ENCODE measurements at regions not wholly inside any gene's neighbourhood (a gene's known extent, or its start where the extent isn't known, plus 50 kb on each side); places are given as distances from the start of the nearest gene placed in this dataset.

GRCh38 chr17:68790931-68791330 is 164.3 kb downstream of the ABCA8 start:
- Mint-ChIP-seq H3K27ac (ENCODE audit: low read depth) (no peak overlapping the region), H3K4me1 (peaks cover 10% of the 10 kb centered on the region)

GRCh38 chr17:68790492-68790891 is 164.7 kb downstream of the ABCA8 start:
- DNase-seq (ENCODE audit: low spot score in 2 of 2) (no peak), ATAC-seq (replicated peaks; ENCODE audit: extremely low read depth, poor library complexity, severe bottlenecking) (no peak)
- Mint-ChIP-seq H3K27ac (ENCODE audit: low read depth) (no peak overlapping the region), H3K9me3 (no peaks in the 10 kb centered on the region), H3K4me3 (no peak overlapping the region), H3K27me3 (peaks cover 68% of the 10 kb centered on the region), H3K4me1 (peaks cover 10% of the 10 kb centered on the region), H3K36me3 (ENCODE audit: insufficient read depth) (no peaks in the 10 kb centered on the region)

More at GRCh38 chr17:68790931-68791330, 164.3 kb downstream of the ABCA8 start:
- DNase-seq (ENCODE audit: low spot score in 2 of 2): no peak
- ATAC-seq (replicated peaks; ENCODE audit: extremely low read depth, poor library complexity, severe bottlenecking): no peak
- no peaks in the 10 kb centered on the region for H3K9me3 Mint-ChIP-seq
- no peak overlapping the region for H3K4me3 Mint-ChIP-seq
- peaks cover 68% of the 10 kb centered on the region for H3K27me3 Mint-ChIP-seq
- no peaks in the 10 kb centered on the region for H3K36me3 Mint-ChIP-seq (ENCODE audit: insufficient read depth)

- DNase-seq (ENCODE audit: low spot score in 2 of 2): no peak
- Mint-ChIP-seq H3K4me1 (no peaks in the 10 kb centered on the region), H3K27ac (ENCODE audit: low read depth) (no peak overlapping the region), H3K9me3 (no peaks in the 10 kb centered on the region), H3K27me3 (peaks cover 64% of the 10 kb centered on the region), H3K36me3 (ENCODE audit: insufficient read depth) (no peaks in the 10 kb centered on the region), H3K4me3 (no peak overlapping the region)
- no peak for ATAC-seq (replicated peaks; ENCODE audit: extremely low read depth, poor library complexity, severe bottlenecking)
These were observed 165.8 kb downstream of the ABCA8 start for GRCh38 chr17:68789203-68789962.

GRCh38 chr17:68785565-68786486 is 169.4 kb downstream of the ABCA8 start:
- Mint-ChIP-seq H3K9me3 (no peaks in the 10 kb centered on the region), H3K4me3 (no peak overlapping the region), H3K4me1 (no peaks in the 10 kb centered on the region), H3K27ac (ENCODE audit: low read depth) (no peak overlapping the region), H3K27me3 (peaks cover 71% of the 10 kb centered on the region), H3K36me3 (ENCODE audit: insufficient read depth) (no peaks in the 10 kb centered on the region)
- DNase-seq (ENCODE audit: low spot score in 2 of 2) (no peak), ATAC-seq (replicated peaks; ENCODE audit: extremely low read depth, poor library complexity, severe bottlenecking) (no peak)

GRCh38 chr17:68784431-68784830 is 170.8 kb downstream of the ABCA8 start:
- DNase-seq (ENCODE audit: low spot score in 2 of 2) (no peak), ATAC-seq (replicated peaks; ENCODE audit: extremely low read depth, poor library complexity, severe bottlenecking) (no peak)
- H3K4me3 Mint-ChIP-seq: no peak overlapping the region
- H3K36me3 Mint-ChIP-seq (ENCODE audit: insufficient read depth): no peaks in the 10 kb centered on the region
- H3K27ac Mint-ChIP-seq (ENCODE audit: low read depth): no peak overlapping the region
- H3K9me3 Mint-ChIP-seq: no peaks in the 10 kb centered on the region
- H3K27me3 Mint-ChIP-seq: peaks cover 67% of the 10 kb centered on the region
- no peaks in the 10 kb centered on the region for H3K4me1 Mint-ChIP-seq

GRCh38 chr17:68783861-68784260 is 171.3 kb downstream of the ABCA8 start:
- Mint-ChIP-seq H3K27ac (ENCODE audit: low read depth) (no peak overlapping the region), H3K27me3 (peaks cover 67% of the 10 kb centered on the region), H3K36me3 (ENCODE audit: insufficient read depth) (no peaks in the 10 kb centered on the region), H3K9me3 (no peaks in the 10 kb centered on the region), H3K4me3 (no peak overlapping the region), H3K4me1 (no peaks in the 10 kb centered on the region)
- ATAC-seq (replicated peaks; ENCODE audit: extremely low read depth, poor library complexity, severe bottlenecking) (no peak), DNase-seq (ENCODE audit: low spot score in 2 of 2) (no peak)

- no peaks in the 10 kb centered on the region for H3K9me3 Mint-ChIP-seq
- H3K4me3 Mint-ChIP-seq: no peak overlapping the region
- no peak for DNase-seq (ENCODE audit: low spot score in 2 of 2)
- H3K27me3 Mint-ChIP-seq: peaks cover 68% of the 10 kb centered on the region
- no peaks in the 10 kb centered on the region for H3K4me1 Mint-ChIP-seq
- H3K36me3 Mint-ChIP-seq (ENCODE audit: insufficient read depth): no peaks in the 10 kb centered on the region
- H3K27ac Mint-ChIP-seq (ENCODE audit: low read depth): no peak overlapping the region
- no peak for ATAC-seq (replicated peaks; ENCODE audit: extremely low read depth, poor library complexity, severe bottlenecking)
These were observed 172.4 kb downstream of the ABCA8 start for GRCh38 chr17:68782789-68783188.

GRCh38 chr17:68780596-68780995 is 174.6 kb downstream of the ABCA8 start:
- H3K4me3 Mint-ChIP-seq: no peak overlapping the region
- ATAC-seq (replicated peaks; ENCODE audit: extremely low read depth, poor library complexity, severe bottlenecking) (no peak), DNase-seq (ENCODE audit: low spot score in 2 of 2) (no peak)
- no peaks in the 10 kb centered on the region for H3K4me1 Mint-ChIP-seq
- H3K36me3 Mint-ChIP-seq (ENCODE audit: insufficient read depth): no peaks in the 10 kb centered on the region
- H3K27me3 Mint-ChIP-seq: peaks cover 51% of the 10 kb centered on the region
- H3K9me3 Mint-ChIP-seq: no peaks in the 10 kb centered on the region
- H3K27ac Mint-ChIP-seq (ENCODE audit: low read depth): no peak overlapping the region

- H3K27ac Mint-ChIP-seq (ENCODE audit: low read depth): no peak overlapping the region
- no peak for ATAC-seq (replicated peaks; ENCODE audit: extremely low read depth, poor library complexity, severe bottlenecking)
- no peaks in the 10 kb centered on the region for H3K9me3 Mint-ChIP-seq
- DNase-seq (ENCODE audit: low spot score in 2 of 2): no peak
- H3K36me3 Mint-ChIP-seq (ENCODE audit: insufficient read depth): no peaks in the 10 kb centered on the region
- H3K4me1 Mint-ChIP-seq: no peaks in the 10 kb centered on the region
- H3K27me3 Mint-ChIP-seq: peaks cover 47% of the 10 kb centered on the region
- H3K4me3 Mint-ChIP-seq: no peak overlapping the region
These were observed 176.5 kb downstream of the ABCA8 start for GRCh38 chr17:68778726-68779125.

- no peaks in the 10 kb centered on the region for H3K36me3 Mint-ChIP-seq (ENCODE audit: insufficient read depth)
- no peak overlapping the region for H3K4me3 Mint-ChIP-seq
- no peaks in the 10 kb centered on the region for H3K9me3 Mint-ChIP-seq
- peaks cover 53% of the 10 kb centered on the region for H3K27me3 Mint-ChIP-seq
- DNase-seq (ENCODE audit: low spot score in 2 of 2) (no peak), ATAC-seq (replicated peaks; ENCODE audit: extremely low read depth, poor library complexity, severe bottlenecking) (no peak)
- no peaks in the 10 kb centered on the region for H3K4me1 Mint-ChIP-seq
- no peak overlapping the region for H3K27ac Mint-ChIP-seq (ENCODE audit: low read depth)
These were observed 176.9 kb upstream of the FAM20A start for GRCh38 chr17:68777856-68778694.

GRCh38 chr17:68777243-68777855 is 176.2 kb upstream of the FAM20A start:
- DNase-seq (ENCODE audit: low spot score in 2 of 2): no peak
- Mint-ChIP-seq H3K27me3 (peaks cover 45% of the 10 kb centered on the region), H3K4me1 (no peaks in the 10 kb centered on the region), H3K9me3 (no peaks in the 10 kb centered on the region), H3K27ac (ENCODE audit: low read depth) (no peak overlapping the region), H3K36me3 (ENCODE audit: insufficient read depth) (no peaks in the 10 kb centered on the region), H3K4me3 (no peak overlapping the region)
- ATAC-seq (replicated peaks; ENCODE audit: extremely low read depth, poor library complexity, severe bottlenecking): no peak

GRCh38 chr17:68776451-68776850 is 175.3 kb upstream of the FAM20A start:
- Mint-ChIP-seq H3K9me3 (no peaks in the 10 kb centered on the region), H3K4me1 (peaks cover 5% of the 10 kb centered on the region), H3K4me3 (no peak overlapping the region), H3K36me3 (ENCODE audit: insufficient read depth) (no peaks in the 10 kb centered on the region), H3K27me3 (peaks cover 38% of the 10 kb centered on the region), H3K27ac (ENCODE audit: low read depth) (no peak overlapping the region)
- ATAC-seq (replicated peaks; ENCODE audit: extremely low read depth, poor library complexity, severe bottlenecking): no peak
- no peak for DNase-seq (ENCODE audit: low spot score in 2 of 2)
